HEK293 (cell line): ENCODE measurements at regions not wholly inside any gene's neighbourhood (a gene's known extent, or its start where the extent isn't known, plus 50 kb on each side); places are given as distances from the start of the nearest gene placed in this dataset.

ENCODE experiments used
- CTCF ChIA-PET: fragments of 350-600 bp; formaldehyde crosslinking; extraction: SDS; loops from one replicate; lab custom pipeline; 2021; ENCODE audit warnings: antibody characterized with exemption; lab: Yijun Ruan, JAX
- POLR2A ChIA-PET: fragments of 300-600 bp; formaldehyde crosslinking; extraction: SDS; loops from one replicate; lab custom pipeline; 2020; ENCODE audit warnings: antibody characterized with exemption, inconsistent platforms; lab: Yijun Ruan, JAX
- H3K27ac ChIP-seq: fragments of 200-500 bp; sonication (Bioruptor generic); 2 replicates; pipeline ENCODE4 v1.5.1; 2014; ENCODE audit warnings: low read depth, low read length, control low read depth, inconsistent platforms; ENCODE audit errors: extremely low read depth
- H3K36me3 ChIP-seq, 2 experiments: fragments of 200-500 bp in 1 of 2; sonication (Bioruptor generic) in 1 of 2; 1 replicate in 1 of 2; 2 replicates in 1 of 2; pipeline ENCODE4 v1.5.1; 2014 to 2017; ENCODE audit warnings: inconsistent platforms in 2 of 2, low read length in 2 of 2; ENCODE audit not compliant: control insufficient read depth in 2 of 2, insufficient read depth in 1 of 2
- H3K4me1 ChIP-seq: fragments of 200-500 bp; sonication (Bioruptor generic); 2 replicates; pipeline ENCODE4 v1.5.1; 2014; ENCODE audit warnings: mild to moderate bottlenecking, low read length, inconsistent platforms; ENCODE audit not compliant: control insufficient read depth, insufficient read depth
- H3K4me3 ChIP-seq: 2 replicates; pipeline ENCODE4 v1.5.1; 2011; ENCODE audit warnings: low read depth, mild to moderate bottlenecking, control low read depth, low read length, moderate library complexity
- H3K9me3 ChIP-seq: fragments of 200-500 bp; sonication (Bioruptor generic); 2 replicates; pipeline ENCODE4 v1.5.1; 2014; ENCODE audit warnings: low read depth, low read length, inconsistent platforms; ENCODE audit not compliant: control insufficient read depth, insufficient read depth
- BCL11A ChIP-seq: fragments of 450-650 bp; formaldehyde crosslinking; IDR thresholded peaks from 2 replicates; pipeline ENCODE4 v1.5.1; 2016; ENCODE audit warnings: low read depth, missing biosample characterization, missing genetic modification characterization
- BCL11B ChIP-seq: fragments of 450-650 bp; formaldehyde crosslinking; IDR thresholded peaks from 2 replicates; pipeline ENCODE4 v1.5.1; 2016; ENCODE audit warnings: low read depth, missing biosample characterization, missing genetic modification characterization
- GLI2 ChIP-seq: fragments of 450-650 bp; formaldehyde crosslinking; IDR thresholded peaks from 2 replicates; pipeline ENCODE4; 2017; ENCODE audit warnings: missing biosample characterization, missing genetic modification characterization, low read depth, borderline replicate concordance
- KLF16 ChIP-seq: fragments of 450-650 bp; formaldehyde crosslinking; IDR thresholded peaks from 2 replicates; pipeline ENCODE4 v1.5.1; 2017; ENCODE audit warnings: missing biosample characterization, missing genetic modification characterization
- OSR2 ChIP-seq: fragments of 450-650 bp; formaldehyde crosslinking; IDR thresholded peaks from 2 replicates; pipeline ENCODE4 v1.5.1; 2016; ENCODE audit warnings: missing biosample characterization, missing genetic modification characterization
- PRDM1 ChIP-seq: fragments of 450-650 bp; formaldehyde crosslinking; IDR thresholded peaks from 2 replicates; pipeline ENCODE4; 2016; ENCODE audit warnings: missing biosample characterization, missing genetic modification characterization
- ZBTB7A ChIP-seq: fragments of 450-650 bp; formaldehyde crosslinking; IDR thresholded peaks from 2 replicates; pipeline ENCODE4 v1.5.1; 2016; ENCODE audit warnings: low read depth, missing biosample characterization, missing genetic modification characterization
- ZIC2 ChIP-seq: fragments of 450-650 bp; formaldehyde crosslinking; IDR thresholded peaks from 2 replicates; pipeline ENCODE4 v1.5.1; 2016; ENCODE audit warnings: missing biosample characterization, missing genetic modification characterization
- ZNF121 ChIP-seq: fragments of 450-650 bp; formaldehyde crosslinking; IDR thresholded peaks from 2 replicates; pipeline ENCODE4 v1.5.1; 2016; ENCODE audit warnings: missing biosample characterization, missing genetic modification characterization
- ZNF132 ChIP-seq: fragments of 450-650 bp; formaldehyde crosslinking; IDR thresholded peaks from 2 replicates; pipeline ENCODE4 v1.5.1; 2017; ENCODE audit warnings: missing biosample characterization, missing genetic modification characterization, borderline replicate concordance
- ZNF138 ChIP-seq: fragments of 450-650 bp; formaldehyde crosslinking; IDR thresholded peaks from 2 replicates; pipeline ENCODE4 v1.5.1; 2016; ENCODE audit warnings: missing biosample characterization, missing genetic modification characterization, borderline replicate concordance
- ZNF146 ChIP-seq: fragments of 450-650 bp; formaldehyde crosslinking; IDR thresholded peaks from 2 replicates; pipeline ENCODE4 v1.5.1; 2016; ENCODE audit warnings: missing biosample characterization, missing genetic modification characterization
- ZNF174 ChIP-seq: fragments of 450-650 bp; formaldehyde crosslinking; IDR thresholded peaks from 2 replicates; pipeline ENCODE4 v1.5.0; 2017; ENCODE audit warnings: missing biosample characterization, mild to moderate bottlenecking, missing genetic modification characterization
- ZNF221 ChIP-seq: fragments of 450-650 bp; formaldehyde crosslinking; IDR thresholded peaks from 2 replicates; pipeline ENCODE4 v1.5.1; 2017; ENCODE audit warnings: missing biosample characterization, missing genetic modification characterization, borderline replicate concordance
- ZNF341 ChIP-seq: fragments of 450-650 bp; formaldehyde crosslinking; IDR thresholded peaks from 2 replicates; pipeline ENCODE4; 2016; ENCODE audit warnings: low read depth, missing biosample characterization, missing genetic modification characterization
- ZNF37A ChIP-seq: fragments of 450-650 bp; IDR thresholded peaks from 2 replicates; pipeline ENCODE4 v1.5.1; 2018; ENCODE audit warnings: missing biosample characterization, missing genetic modification characterization
- ZNF544 ChIP-seq: fragments of 450-650 bp; formaldehyde crosslinking; IDR thresholded peaks from 2 replicates; pipeline ENCODE4 v1.5.0; 2017; ENCODE audit warnings: missing biosample characterization, missing genetic modification characterization
- ZNF548 ChIP-seq: fragments of 450-650 bp; formaldehyde crosslinking; IDR thresholded peaks from 2 replicates; pipeline ENCODE4 v1.5.1; 2016; ENCODE audit warnings: missing biosample characterization, missing genetic modification characterization
- ZNF670 ChIP-seq: fragments of 450-650 bp; formaldehyde crosslinking; IDR thresholded peaks from 2 replicates; pipeline ENCODE4 v1.5.1; 2016; ENCODE audit warnings: missing biosample characterization, missing genetic modification characterization, low read depth
- ZNF785 ChIP-seq: fragments of 450-650 bp; formaldehyde crosslinking; IDR thresholded peaks from 2 replicates; pipeline ENCODE4 v1.5.1; 2016; ENCODE audit warnings: missing biosample characterization, missing genetic modification characterization
- ZNF791 ChIP-seq: fragments of 450-650 bp; formaldehyde crosslinking; IDR thresholded peaks from 2 replicates; pipeline ENCODE4 v1.5.1; 2016; ENCODE audit warnings: missing biosample characterization, missing genetic modification characterization
- ZSCAN4 ChIP-seq: fragments of 450-650 bp; formaldehyde crosslinking; IDR thresholded peaks from 2 replicates; pipeline ENCODE4 v1.5.1; 2017; ENCODE audit warnings: missing biosample characterization, missing genetic modification characterization
- TF ChIP-seq, protein P1 (sequence below): fragments of 450-650 bp; formaldehyde crosslinking; IDR thresholded peaks from 2 replicates; pipeline ENCODE4 v1.5.1; 2016; ENCODE audit warnings: missing biosample characterization, missing genetic modification characterization
- TF ChIP-seq, protein P2 (sequence below): fragments of 450-650 bp; formaldehyde crosslinking; IDR thresholded peaks from 2 replicates; pipeline ENCODE4 v1.5.1; 2017; ENCODE audit warnings: missing biosample characterization, missing genetic modification characterization
- TF ChIP-seq, protein P3 (sequence below): fragments of 450-650 bp; formaldehyde crosslinking; IDR thresholded peaks from 2 replicates; pipeline ENCODE4 v1.5.1; 2016; ENCODE audit warnings: missing biosample characterization, missing genetic modification characterization
- TF ChIP-seq, protein P4 (sequence below): fragments of 450-650 bp; formaldehyde crosslinking; IDR thresholded peaks from 2 replicates; pipeline ENCODE4 v1.5.1; 2017; ENCODE audit warnings: missing biosample characterization, missing genetic modification characterization

DNA sequence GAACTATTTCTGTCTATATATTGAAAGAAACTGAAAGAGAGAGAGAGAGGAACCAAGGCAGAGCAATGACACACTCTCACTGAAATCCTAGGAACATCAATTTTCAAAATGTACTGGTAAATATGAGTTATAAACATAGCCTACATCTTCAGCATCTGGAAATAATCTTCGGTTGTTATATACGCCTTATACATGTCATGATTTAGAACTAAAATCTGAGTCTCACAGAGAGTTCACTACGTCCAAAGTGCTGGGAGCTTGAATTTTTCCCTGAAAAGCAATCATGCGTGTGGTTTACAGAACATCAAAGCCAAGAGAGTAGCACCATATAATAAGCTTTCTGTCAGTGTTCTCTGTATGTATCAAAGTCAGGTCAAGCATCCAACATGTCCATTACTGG, 420.0 kb upstream of the CBLB start:
- H3K4me3 ChIP-seq, result no peak overlapping the region
- ChIA-PET CTCF (no interaction called here), POLR2A (no interaction called here)
- H3K27ac ChIP-seq, result no peak overlapping the region
- H3K4me1 ChIP-seq, result no peaks in the 10 kb centered on the region
- no peaks in the 10 kb centered on the region for H3K9me3 ChIP-seq
- no peaks in the 10 kb centered on the region for H3K36me3 ChIP-seq
- TF ChIP-seq ZSCAN4 (tag by site-specific recombination), result no peak
- TF ChIP-seq GLI2 (tag by site-specific recombination), result no peak
- TF ChIP-seq ZNF121 (tag by site-specific recombination), result no peak
- no peak for TF ChIP-seq ZNF791
- TF ChIP-seq BCL11B (tag by site-specific recombination), result no peak
- no peak for TF ChIP-seq OSR2
- TF ChIP-seq ZIC2 (tag by site-specific recombination), result no peak
- no peak for TF ChIP-seq ZNF146
- TF ChIP-seq ZNF37A (tag by site-specific recombination), result no peak
- TF ChIP-seq, all 188 proteins: peak for 0

GRCh38 chr3:106290304-106290997, 421.6 kb upstream of the CBLB start:
- no peaks in the 10 kb centered on the region for H3K4me1 ChIP-seq
- no peak overlapping the region for H3K27ac ChIP-seq
- ChIA-PET CTCF (no interaction called here), POLR2A (no interaction called here)
- TF ChIP-seq ZNF132 (tag by site-specific recombination) (no peak), ZNF138 (tag by site-specific recombination) (no peak), KLF16 (no peak), ZNF785 (tag by site-specific recombination) (no peak), ZNF341 (tag by site-specific recombination) (no peak), BCL11A (tag by site-specific recombination) (no peak), ZNF544 (tag by site-specific recombination) (no peak), ZNF174 (tag by site-specific recombination) (no peak), PRDM1 (tag by site-specific recombination) (no peak), ZNF670 (no peak), ZNF221 (tag by site-specific recombination) (no peak), ZNF37A (tag by site-specific recombination) (no peak), ZBTB7A (no peak), ZNF548 (no peak)
- TF ChIP-seq, protein P1, sequence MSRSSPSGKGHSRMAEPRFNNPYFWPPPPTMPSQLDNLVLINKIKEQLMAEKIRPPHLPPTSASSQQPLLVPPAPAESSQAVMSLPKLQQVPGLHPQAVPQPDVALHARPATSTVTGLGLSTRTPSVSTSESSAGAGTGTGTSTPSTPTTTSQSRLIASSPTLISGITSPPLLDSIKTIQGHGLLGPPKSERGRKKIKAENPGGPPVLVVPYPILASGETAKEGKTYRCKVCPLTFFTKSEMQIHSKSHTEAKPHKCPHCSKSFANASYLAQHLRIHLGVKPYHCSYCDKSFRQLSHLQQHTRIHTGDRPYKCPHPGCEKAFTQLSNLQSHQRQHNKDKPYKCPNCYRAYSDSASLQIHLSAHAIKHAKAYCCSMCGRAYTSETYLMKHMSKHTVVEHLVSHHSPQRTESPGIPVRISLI (tag by site-specific recombination), result no peak
- TF ChIP-seq, protein P2, sequence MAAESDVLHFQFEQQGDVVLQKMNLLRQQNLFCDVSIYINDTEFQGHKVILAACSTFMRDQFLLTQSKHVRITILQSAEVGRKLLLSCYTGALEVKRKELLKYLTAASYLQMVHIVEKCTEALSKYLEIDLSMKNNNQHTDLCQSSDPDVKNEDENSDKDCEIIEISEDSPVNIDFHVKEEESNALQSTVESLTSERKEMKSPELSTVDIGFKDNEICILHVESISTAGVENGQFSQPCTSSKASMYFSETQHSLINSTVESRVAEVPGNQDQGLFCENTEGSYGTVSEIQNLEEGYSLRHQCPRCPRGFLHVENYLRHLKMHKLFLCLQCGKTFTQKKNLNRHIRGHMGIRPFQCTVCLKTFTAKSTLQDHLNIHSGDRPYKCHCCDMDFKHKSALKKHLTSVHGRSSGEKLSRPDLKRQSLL, result no peak
- TF ChIP-seq, protein P3, sequence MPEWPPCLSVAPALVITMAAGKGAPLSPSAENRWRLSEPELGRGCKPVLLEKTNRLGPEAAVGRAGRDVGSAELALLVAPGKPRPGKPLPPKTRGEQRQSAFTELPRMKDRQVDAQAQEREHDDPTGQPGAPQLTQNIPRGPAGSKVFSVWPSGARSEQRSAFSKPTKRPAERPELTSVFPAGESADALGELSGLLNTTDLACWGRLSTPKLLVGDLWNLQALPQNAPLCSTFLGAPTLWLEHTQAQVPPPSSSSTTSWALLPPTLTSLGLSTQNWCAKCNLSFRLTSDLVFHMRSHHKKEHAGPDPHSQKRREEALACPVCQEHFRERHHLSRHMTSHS (tag by site-specific recombination), result no peak
- TF ChIP-seq, protein P4, sequence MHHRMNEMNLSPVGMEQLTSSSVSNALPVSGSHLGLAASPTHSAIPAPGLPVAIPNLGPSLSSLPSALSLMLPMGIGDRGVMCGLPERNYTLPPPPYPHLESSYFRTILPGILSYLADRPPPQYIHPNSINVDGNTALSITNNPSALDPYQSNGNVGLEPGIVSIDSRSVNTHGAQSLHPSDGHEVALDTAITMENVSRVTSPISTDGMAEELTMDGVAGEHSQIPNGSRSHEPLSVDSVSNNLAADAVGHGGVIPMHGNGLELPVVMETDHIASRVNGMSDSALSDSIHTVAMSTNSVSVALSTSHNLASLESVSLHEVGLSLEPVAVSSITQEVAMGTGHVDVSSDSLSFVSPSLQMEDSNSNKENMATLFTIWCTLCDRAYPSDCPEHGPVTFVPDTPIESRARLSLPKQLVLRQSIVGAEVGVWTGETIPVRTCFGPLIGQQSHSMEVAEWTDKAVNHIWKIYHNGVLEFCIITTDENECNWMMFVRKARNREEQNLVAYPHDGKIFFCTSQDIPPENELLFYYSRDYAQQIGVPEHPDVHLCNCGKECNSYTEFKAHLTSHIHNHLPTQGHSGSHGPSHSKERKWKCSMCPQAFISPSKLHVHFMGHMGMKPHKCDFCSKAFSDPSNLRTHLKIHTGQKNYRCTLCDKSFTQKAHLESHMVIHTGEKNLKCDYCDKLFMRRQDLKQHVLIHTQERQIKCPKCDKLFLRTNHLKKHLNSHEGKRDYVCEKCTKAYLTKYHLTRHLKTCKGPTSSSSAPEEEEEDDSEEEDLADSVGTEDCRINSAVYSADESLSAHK (tag by site-specific recombination), result no peak
- no peaks in the 10 kb centered on the region for H3K9me3 ChIP-seq
- H3K4me3 ChIP-seq, result no peak overlapping the region
- H3K36me3 ChIP-seq, result no peaks in the 10 kb centered on the region
